ENCODE measurements at regions not wholly inside any gene's neighbourhood (a gene's known extent, or its start where the extent isn't known, plus 50 kb on each side); places are given as distances from the start of the nearest gene placed in this dataset.
"Not testable (repeated sequence)": the region's sequence is repeated elsewhere in the genome, so short reads cannot be mapped to it uniquely, and the experiment has no call there.

DNA sequence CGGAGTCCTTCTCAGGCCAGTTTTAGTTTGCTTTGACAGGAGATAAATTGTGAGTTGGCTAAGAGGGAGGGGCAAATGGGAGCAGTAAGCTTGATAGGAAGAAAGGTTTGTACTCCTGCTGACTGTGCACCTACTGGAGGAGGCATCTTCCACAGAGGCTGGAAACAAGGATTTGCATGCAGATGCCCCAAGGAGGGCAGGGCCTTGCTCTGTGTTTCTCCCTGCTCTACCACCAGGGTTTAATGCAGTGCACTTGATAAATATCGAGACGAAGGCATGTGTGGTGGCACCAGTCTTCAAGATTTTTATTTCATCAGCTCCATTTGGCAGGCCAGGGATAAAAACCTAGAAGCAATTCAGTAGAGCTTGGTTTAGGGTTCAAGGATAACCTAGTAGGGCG lies 210.5 kb upstream of the C16orf82 start:
- TF ChIP-seq CTCF (IDR thresholded peaks at IDR 0.05; ENCODE audit: low read depth, low read length) = no peak
- H3K4me3 ChIP-seq (ENCODE audit: low read depth, low read length) = no peak overlapping the region
- DNase-seq (ENCODE audit: low read depth) = no peak

DNA sequence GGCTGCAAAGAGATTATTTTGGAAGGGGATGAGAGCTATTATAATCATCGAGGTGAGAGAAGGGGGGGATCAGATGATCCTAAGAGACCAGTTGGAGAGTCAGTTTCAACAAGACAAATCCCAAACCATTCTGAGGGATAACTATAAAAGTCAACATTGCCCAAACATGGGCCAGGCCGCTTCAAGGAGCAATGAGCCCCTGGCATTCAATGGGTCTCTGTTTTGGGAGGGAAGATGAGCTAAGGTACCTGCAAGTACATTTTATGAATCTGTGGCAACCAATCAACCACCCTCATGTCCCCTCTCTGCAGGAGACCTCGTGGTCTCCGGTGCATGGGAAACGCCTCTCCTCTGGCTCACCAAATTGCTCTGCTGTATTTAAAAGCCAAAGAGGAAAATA lies 209.9 kb upstream of the C16orf82 start:
- no peak for DNase-seq (ENCODE audit: low read depth)
- H3K4me3 ChIP-seq (ENCODE audit: low read depth, low read length) = no peak overlapping the region
- TF ChIP-seq MYC (IDR thresholded peaks at IDR 0.05; ENCODE audit: low read depth, low read length) (no peak), CTCF (IDR thresholded peaks at IDR 0.05; ENCODE audit: low read depth, low read length) (no peak), POLR2A (IDR thresholded peaks at IDR 0.05; ENCODE audit: extremely low read depth, insufficient read length) (no peak)
- TF ChIP-seq, protein P1, sequence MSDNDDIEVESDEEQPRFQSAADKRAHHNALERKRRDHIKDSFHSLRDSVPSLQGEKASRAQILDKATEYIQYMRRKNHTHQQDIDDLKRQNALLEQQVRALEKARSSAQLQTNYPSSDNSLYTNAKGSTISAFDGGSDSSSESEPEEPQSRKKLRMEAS (IDR thresholded peaks at IDR 0.05; ENCODE audit: low read depth, low read length) = no peak

DNA sequence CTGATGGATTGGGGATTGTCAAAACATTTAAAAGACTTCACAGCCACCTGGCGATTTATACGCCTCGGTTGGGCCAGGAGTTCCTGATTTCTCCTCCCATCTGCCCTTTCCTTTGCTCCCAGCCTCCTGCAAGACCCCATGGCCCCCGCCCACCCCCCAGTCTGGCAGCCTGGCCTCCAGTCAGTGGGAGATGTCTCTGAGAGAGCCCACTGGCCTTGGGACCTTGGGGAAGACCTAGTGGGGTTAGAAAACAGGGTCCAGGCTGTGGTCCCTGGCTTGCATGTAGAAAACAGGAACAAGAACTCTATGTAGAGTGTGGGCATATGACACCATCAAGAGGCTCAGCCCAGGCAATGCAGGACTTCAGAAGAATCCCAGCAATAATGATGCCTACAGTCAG lies 209.4 kb upstream of the C16orf82 start:
- H3K4me3 ChIP-seq (ENCODE audit: low read depth, low read length) = no peak overlapping the region
- no peak for TF ChIP-seq POLR2A (IDR thresholded peaks at IDR 0.05; ENCODE audit: extremely low read depth, insufficient read length)
- TF ChIP-seq, protein P1 (IDR thresholded peaks at IDR 0.05; ENCODE audit: low read depth, low read length) = no peak
- no peak for TF ChIP-seq MYC (IDR thresholded peaks at IDR 0.05; ENCODE audit: low read depth, low read length)
- no peak for TF ChIP-seq CTCF (IDR thresholded peaks at IDR 0.05; ENCODE audit: low read depth, low read length)
- peak; percentile 2 for DNase-seq (ENCODE audit: low read depth)

GRCh38 chr16:26860506-26860905 lies 206.2 kb upstream of the C16orf82 start:
- no peak overlapping the region for H3K4me3 ChIP-seq (ENCODE audit: low read depth, low read length)
- no peak for DNase-seq (ENCODE audit: low read depth)
- TF ChIP-seq CTCF (IDR thresholded peaks at IDR 0.05; ENCODE audit: low read depth, low read length) (no peak), MYC (IDR thresholded peaks at IDR 0.05; ENCODE audit: low read depth, low read length) (no peak), POLR2A (IDR thresholded peaks at IDR 0.05; ENCODE audit: extremely low read depth, insufficient read length) (no peak)
- TF ChIP-seq, protein P1 (IDR thresholded peaks at IDR 0.05; ENCODE audit: low read depth, low read length) = no peak

GRCh38 chr16:26863931-26864330 lies 202.8 kb upstream of the C16orf82 start:
- no peak for TF ChIP-seq MYC (IDR thresholded peaks at IDR 0.05; ENCODE audit: low read depth, low read length)
- TF ChIP-seq, protein P1 (IDR thresholded peaks at IDR 0.05; ENCODE audit: low read depth, low read length) = no peak
- TF ChIP-seq CTCF (IDR thresholded peaks at IDR 0.05; ENCODE audit: low read depth, low read length) = no peak
- TF ChIP-seq POLR2A (IDR thresholded peaks at IDR 0.05; ENCODE audit: extremely low read depth, insufficient read length) = no peak
- no peak for DNase-seq (ENCODE audit: low read depth)
- no peak overlapping the region for H3K4me3 ChIP-seq (ENCODE audit: low read depth, low read length)

GRCh38 chr16:26874318-26874717 lies 192.4 kb upstream of the C16orf82 start:
- not testable (repeated sequence) for DNase-seq (ENCODE audit: low read depth); H3K4me3 ChIP-seq (ENCODE audit: low read depth, low read length)
